ENCODE measurements at regions not wholly inside any gene's neighbourhood (a gene's known extent, or its start where the extent isn't known, plus 50 kb on each side); places are given as distances from the start of the nearest gene placed in this dataset.

DNA sequence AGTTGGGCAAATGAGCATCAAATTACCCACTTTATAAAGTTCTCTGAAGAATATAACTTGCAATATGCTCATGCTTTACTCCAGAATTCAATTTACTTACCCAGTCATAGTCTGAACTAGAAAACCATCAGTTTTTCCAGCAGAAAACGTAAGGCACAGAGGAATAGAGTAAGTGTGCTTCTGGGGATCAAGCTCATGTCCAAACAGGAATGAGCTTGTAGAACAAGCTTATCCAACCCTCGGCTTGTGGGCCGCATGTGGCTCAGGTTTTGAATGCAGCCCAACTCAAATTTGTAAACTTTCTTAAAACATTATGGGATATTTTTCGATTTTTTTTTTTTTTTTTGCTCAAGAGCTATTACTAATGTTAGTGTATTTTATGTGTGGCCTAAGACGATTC, 308.5 kb upstream of the KLF12 start:
- TF ChIP-seq, protein P1, sequence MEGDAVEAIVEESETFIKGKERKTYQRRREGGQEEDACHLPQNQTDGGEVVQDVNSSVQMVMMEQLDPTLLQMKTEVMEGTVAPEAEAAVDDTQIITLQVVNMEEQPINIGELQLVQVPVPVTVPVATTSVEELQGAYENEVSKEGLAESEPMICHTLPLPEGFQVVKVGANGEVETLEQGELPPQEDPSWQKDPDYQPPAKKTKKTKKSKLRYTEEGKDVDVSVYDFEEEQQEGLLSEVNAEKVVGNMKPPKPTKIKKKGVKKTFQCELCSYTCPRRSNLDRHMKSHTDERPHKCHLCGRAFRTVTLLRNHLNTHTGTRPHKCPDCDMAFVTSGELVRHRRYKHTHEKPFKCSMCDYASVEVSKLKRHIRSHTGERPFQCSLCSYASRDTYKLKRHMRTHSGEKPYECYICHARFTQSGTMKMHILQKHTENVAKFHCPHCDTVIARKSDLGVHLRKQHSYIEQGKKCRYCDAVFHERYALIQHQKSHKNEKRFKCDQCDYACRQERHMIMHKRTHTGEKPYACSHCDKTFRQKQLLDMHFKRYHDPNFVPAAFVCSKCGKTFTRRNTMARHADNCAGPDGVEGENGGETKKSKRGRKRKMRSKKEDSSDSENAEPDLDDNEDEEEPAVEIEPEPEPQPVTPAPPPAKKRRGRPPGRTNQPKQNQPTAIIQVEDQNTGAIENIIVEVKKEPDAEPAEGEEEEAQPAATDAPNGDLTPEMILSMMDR (IDR thresholded peaks at IDR 0.05; ENCODE audit: low read depth, low read length), result no peak
- TF ChIP-seq, protein P2, sequence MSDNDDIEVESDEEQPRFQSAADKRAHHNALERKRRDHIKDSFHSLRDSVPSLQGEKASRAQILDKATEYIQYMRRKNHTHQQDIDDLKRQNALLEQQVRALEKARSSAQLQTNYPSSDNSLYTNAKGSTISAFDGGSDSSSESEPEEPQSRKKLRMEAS (IDR thresholded peaks at IDR 0.05; ENCODE audit: low read depth, low read length), result no peak
- TF ChIP-seq POLR2A (IDR thresholded peaks at IDR 0.05; ENCODE audit: extremely low read depth, insufficient read length), result no peak

Measured in NB4 (cell line).